ENCODE measurements at regions not wholly inside any gene's neighbourhood (a gene's known extent, or its start where the extent isn't known, plus 50 kb on each side); places are given as distances from the start of the nearest gene placed in this dataset.

GRCh38 chr5:93794954-93795353, 53.6 kb upstream of the POU5F2 start (continued):
- no peak for TF ChIP-seq POGK (CRISPR knock-in tag; conservative IDR thresholded peaks at IDR 0.05)
- no peak for TF ChIP-seq ZNF558 (CRISPR knock-in tag; IDR thresholded peaks at IDR 0.05; ENCODE audit: borderline replicate concordance)
- no peak for TF ChIP-seq NR2F1 (CRISPR knock-in tag; IDR thresholded peaks at IDR 0.05)
- TF ChIP-seq MYPOP (CRISPR knock-in tag; IDR thresholded peaks at IDR 0.05), result no peak
- no peak for TF ChIP-seq ZNF781 (CRISPR knock-in tag; IDR thresholded peaks at IDR 0.05; ENCODE audit: borderline replicate concordance, not compliant biosample characterization)

- ChIA-PET CTCF (ENCODE audit: low intra/inter-chr PET ratio, low total read pairs) (no interaction called here), POLR2A (no interaction called here)
- H3K36me3 ChIP-seq (replicated peaks in 1 of 2; ENCODE audit: control insufficient read depth in 1 of 2, insufficient read depth in 2 of 2, low read length in 2 of 2), result no peaks in the 10 kb centered on the region
- H3K27ac ChIP-seq (ENCODE audit: extremely low read length, insufficient read depth, low read length), result no peak overlapping the region
- no peak for ATAC-seq
- H3K9me3 ChIP-seq (ENCODE audit: low read length), result no peaks in the 10 kb centered on the region
- peaks cover 24% of the 10 kb centered on the region for H3K4me1 ChIP-seq (ENCODE audit: insufficient read depth, low read length)
- no peak for DNase-seq (ENCODE audit: low spot score)
- intact Hi-C loops (cut with micrococcal nuclease; ENCODE audit: unreplicated experiment), result no loop called here
- no peak overlapping the region for H3K4me2 ChIP-seq (ENCODE audit: low read depth, low read length)
- no peaks in the 10 kb centered on the region for H3K79me2 ChIP-seq (ENCODE audit: insufficient read depth, low read length)
- no peaks in the 10 kb centered on the region for H4K20me1 ChIP-seq (ENCODE audit: insufficient read depth, low read length)
- no peak overlapping the region for H3K4me3 ChIP-seq (replicated peaks in 1 of 3; ENCODE audit: insufficient read depth in 1 of 3, low read depth in 2 of 3, low read length in 3 of 3)
- no peak for FAIRE-seq
- 92% methylated on average over 5 of the region's 5 CpGs for WGBS (ENCODE audit: low lambda C conversion rate)
- H3K27me3 ChIP-seq (ENCODE audit: control insufficient read depth in 1 of 2, insufficient read depth in 2 of 2, low read length in 2 of 2), result no peaks in the 10 kb centered on the region
- no peak overlapping the region for H2AFZ ChIP-seq (ENCODE audit: low read length)
- BruUV-seq (replicated peaks), result no TSS peak
- H3K9ac ChIP-seq (ENCODE audit: insufficient read depth, low read depth, low read length), result no peak overlapping the region
- in situ Hi-C loops (cut with HindIII; ENCODE audit: extremely low pct_ligation_motif_present, low pct_unique_long_range_greater_than_20kb), result loop anchor here (5.0 to 25.0 kb wide), 2 partner anchors 211 to 931 kb away; partner anchors contain the start of genes NR2F1 and NR2F1-AS1
- TF ChIP-seq TAF15 (IDR thresholded peaks at IDR 0.05; ENCODE audit: low read depth, low read length, poor library complexity, severe bottlenecking) (no peak), TCF12 (IDR thresholded peaks at IDR 0.05) (no peak), TCF12 (CRISPR knock-in tag; IDR thresholded peaks at IDR 0.05) (no peak), AHDC1 (CRISPR knock-in tag; IDR thresholded peaks at IDR 0.05; ENCODE audit: borderline replicate concordance) (no peak), ZNF574 (CRISPR knock-in tag; IDR thresholded peaks at IDR 0.05) (no peak)
Measured at GRCh38 chr5:93793159-93793781, 51.9 kb upstream of the POU5F2 start.

Measured in HepG2 (cell line).